ENCODE measurements at regions not wholly inside any gene's neighbourhood (a gene's known extent, or its start where the extent isn't known, plus 50 kb on each side); places are given as distances from the start of the nearest gene placed in this dataset.

DNA sequence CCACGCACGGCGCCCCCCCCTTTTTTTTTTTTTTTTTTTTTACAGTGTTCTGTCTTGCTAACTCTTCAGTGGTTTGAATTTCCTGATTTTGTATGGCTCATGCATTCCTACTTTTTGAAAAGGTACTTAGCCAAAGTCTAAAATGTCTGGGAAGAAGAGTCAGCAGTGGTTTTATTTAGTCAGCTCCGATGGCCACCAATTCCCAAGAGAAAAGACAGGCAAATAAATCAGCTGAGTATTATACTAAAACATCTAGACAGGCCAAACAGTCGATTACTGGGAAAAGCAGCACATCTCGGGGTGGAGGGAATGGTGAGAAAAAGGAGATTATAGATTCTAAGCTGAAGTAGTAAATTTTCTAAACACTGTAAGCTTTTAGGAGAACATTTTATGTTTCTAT lies 192.5 kb upstream of the ZRANB2 start:
- no peak for TF ChIP-seq POLR2A (IDR thresholded peaks at IDR 0.05; ENCODE audit: low read length)
- no peak for TF ChIP-seq GATA1 (IDR thresholded peaks at IDR 0.05; ENCODE audit: low read depth, low read length)
